ENCODE measurements at regions not wholly inside any gene's neighbourhood (a gene's known extent, or its start where the extent isn't known, plus 50 kb on each side); places are given as distances from the start of the nearest gene placed in this dataset.

DNA sequence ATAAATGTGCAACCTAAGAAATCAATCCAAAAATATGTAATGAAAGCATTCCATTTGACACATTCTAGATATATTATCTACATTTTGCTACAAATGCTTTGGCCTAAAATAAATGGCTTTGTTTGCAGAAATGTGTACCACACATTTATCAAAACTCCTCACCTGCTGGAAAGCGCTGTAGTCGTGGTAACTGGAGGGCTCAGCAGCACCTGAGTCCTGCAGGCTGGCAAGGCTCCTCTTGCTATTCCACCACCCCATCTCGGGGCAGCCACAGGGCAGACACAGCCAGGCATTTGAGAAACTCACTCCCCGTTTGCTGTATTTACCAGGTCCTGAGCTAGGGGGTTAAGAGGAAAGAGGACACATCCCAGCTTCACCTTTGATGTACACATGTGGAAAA lies 68.1 kb upstream of the TOMM7 start:
- TF ChIP-seq, protein P1, sequence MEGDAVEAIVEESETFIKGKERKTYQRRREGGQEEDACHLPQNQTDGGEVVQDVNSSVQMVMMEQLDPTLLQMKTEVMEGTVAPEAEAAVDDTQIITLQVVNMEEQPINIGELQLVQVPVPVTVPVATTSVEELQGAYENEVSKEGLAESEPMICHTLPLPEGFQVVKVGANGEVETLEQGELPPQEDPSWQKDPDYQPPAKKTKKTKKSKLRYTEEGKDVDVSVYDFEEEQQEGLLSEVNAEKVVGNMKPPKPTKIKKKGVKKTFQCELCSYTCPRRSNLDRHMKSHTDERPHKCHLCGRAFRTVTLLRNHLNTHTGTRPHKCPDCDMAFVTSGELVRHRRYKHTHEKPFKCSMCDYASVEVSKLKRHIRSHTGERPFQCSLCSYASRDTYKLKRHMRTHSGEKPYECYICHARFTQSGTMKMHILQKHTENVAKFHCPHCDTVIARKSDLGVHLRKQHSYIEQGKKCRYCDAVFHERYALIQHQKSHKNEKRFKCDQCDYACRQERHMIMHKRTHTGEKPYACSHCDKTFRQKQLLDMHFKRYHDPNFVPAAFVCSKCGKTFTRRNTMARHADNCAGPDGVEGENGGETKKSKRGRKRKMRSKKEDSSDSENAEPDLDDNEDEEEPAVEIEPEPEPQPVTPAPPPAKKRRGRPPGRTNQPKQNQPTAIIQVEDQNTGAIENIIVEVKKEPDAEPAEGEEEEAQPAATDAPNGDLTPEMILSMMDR (IDR thresholded peaks at IDR 0.05): no peak
- no peak for TF ChIP-seq POLR2A (IDR thresholded peaks at IDR 0.05)
